ENCODE measurements at regions not wholly inside any gene's neighbourhood (a gene's known extent, or its start where the extent isn't known, plus 50 kb on each side); places are given as distances from the start of the nearest gene placed in this dataset.

DNA sequence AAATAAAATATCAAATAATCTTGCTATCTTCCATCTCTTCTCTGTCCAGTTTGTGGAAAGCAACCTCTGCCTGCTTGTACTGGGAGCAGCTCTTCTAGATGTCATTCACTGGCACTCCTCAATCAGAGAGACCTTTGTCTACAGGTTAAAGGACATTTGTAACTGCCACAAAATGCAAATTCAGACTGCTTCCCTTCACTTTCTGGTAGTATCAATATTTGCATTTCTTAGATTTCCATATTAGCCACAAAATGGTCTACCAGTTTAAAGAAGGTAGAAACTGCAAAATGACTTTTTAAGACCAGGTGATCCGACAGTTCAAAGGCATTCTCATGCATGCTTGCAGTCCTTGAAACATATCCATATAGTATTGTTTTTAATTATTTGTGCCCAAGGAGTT, 51.7 kb upstream of the RCN1 start:
- DNase-seq, result no peak

DNA sequence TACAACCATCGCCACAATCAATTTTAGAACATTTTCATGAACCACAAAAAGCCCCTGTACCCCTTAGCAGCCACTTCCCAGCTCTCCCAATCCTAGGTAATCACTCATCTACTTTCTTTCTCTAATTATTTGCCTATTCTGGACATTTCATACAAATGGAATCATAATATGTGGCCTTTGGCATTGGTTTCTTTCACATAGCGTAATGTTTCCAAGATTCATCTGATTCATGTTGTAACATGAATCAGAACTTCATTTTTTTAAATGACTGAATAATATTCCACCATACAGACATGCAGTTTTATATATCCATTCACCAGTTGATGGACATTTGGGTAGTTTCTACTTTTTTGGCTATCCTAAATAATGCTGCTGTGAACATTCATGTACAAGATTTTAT, 56.2 kb upstream of the RCN1 start:
- DNase-seq, result no peak

DNA sequence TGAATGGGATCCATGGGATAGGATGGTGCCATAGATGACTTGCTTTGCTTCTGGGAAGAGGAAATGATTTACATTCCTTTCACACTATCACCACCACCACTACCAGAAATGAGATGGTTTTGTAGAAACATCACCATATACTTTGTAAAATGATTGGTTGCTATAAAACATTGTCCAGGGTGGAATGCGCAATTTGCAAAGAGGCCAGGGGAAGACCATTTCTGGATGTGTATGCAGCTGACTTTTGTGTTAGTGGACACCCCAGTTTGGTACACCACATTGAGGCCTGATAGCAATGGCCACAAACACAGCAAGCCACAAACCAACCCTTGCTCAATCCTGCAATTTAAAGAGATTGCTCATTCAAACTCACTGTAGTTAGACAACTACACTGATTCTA, 56.7 kb upstream of the RCN1 start:
- no peak for DNase-seq

DNA sequence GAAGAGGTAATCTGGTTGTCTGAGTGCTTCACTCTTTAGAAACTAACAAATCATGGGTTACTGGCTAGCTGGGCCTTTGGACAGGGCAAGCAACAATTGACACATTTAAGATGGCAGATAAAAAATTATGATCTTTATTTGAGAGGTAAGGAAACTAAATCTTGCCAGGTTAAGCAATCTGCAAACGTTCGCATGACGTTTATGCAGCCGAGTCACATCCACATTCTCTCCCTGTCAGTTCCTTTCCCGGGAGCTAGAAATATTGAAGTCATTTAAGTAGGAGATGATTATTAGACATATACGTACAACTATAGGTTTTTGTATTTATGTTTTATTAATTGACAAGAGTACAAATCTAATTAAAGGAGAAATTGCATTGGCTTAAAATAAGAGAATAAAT, 57.4 kb upstream of the RCN1 start:
- DNase-seq, result no peak

DNA sequence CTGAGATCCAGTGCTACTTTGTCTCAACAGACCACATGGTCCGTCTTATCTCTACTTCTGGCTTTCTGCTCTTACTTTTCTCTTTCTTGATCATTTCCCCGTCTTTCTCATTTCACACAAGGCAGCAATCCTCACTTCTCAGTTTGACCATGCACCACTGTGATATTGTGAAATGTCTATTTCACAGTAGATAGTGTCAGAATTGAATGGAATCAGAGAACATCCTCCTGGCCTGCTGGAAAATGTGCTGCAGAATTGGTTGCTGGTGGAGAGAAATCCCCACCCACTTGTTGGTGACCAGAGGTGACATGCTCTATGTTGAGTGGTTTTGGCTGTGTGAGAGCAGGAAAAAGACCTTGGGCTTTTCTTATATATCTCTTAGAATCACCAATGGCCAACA, 57.8 kb upstream of the RCN1 start:
- no peak for DNase-seq

DNA sequence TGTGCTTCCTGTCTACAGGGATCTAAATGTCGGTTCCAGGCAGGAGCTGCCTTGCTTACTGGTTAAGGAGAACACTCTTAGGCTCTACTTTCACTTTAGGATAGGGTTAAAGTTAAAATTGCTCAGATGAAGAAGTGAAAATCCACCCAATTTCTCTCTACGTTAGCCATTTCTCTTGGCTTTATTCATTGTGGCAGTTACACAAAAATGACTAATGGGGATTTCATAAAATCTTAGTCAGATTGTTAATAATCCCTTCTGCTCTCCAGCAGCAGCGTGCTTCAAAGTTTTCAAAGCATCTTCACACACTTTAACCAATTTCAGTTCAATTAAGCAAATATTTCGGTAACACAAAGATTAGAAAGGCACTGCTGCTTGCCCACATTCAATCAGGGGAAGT, 58.4 kb upstream of the RCN1 start:
- DNase-seq, result no peak

DNA sequence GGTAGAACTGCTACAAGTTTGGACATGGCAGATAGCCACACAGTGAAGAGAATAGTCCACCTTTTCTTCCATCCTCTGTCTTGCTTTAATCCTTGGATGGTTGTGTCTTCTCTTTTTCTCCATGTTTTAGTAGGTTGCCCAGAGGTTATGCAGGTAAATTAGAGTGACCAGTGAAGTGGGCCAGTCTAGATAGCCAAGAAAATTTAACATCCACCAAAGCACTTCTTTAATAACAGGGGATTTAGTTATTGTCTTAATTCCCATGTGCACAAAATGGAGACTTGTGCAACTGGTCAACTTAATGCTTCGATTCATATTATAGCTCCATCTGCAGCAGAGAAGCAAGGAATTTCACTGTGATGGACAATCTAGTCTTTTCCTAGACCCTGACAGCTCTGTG, 58.8 kb upstream of the RCN1 start:
- DNase-seq, result no peak

DNA sequence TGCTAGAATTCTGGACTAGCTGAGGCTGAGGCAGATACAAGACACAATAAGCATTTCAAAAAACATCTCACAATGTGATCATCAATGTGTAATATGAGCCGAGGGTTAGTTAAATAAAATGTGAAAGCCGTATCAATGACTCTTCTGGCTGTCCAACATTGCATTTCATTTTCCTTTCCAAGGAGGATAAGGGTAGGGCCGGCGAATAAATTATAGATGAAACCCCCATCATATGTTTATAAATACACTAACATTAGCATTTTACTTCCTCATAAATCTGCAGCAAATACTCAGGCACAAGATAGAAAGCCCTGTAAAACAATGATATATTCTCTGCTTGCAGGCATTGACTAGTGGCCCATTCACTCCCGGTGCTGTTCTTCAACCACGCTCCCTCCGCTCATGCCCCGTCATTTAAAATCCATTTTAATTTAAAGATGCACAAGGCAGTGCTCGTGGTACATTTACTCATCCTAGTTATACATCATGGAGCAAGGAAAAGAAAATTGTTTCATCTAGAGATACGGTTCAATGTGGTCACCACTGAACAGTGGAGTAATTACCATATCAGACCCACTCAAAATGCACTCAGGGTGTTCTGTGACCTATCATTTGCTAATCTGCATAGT, 59.9 kb upstream of the RCN1 start:
- peak; percentile 31 for DNase-seq

DNA sequence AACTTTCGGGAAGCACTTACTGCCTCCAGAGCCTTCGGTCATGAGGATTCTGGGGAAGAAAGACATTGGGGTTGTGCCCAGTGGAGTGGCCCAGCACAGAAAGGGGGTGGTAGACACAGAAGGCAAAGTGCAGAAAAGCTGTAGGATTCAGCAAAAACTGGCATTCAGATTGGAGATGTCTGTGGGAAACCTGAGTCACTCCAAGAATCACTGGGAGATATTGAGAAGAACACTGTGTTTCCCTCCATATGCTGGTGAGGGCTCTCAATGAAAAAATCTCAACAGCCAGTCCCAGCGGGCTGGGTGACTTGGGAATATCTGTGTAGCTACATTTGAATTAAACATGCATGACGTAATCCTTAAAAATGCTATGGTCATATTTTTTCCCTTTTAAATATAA, 61.2 kb upstream of the RCN1 start:
- no peak for DNase-seq

DNA sequence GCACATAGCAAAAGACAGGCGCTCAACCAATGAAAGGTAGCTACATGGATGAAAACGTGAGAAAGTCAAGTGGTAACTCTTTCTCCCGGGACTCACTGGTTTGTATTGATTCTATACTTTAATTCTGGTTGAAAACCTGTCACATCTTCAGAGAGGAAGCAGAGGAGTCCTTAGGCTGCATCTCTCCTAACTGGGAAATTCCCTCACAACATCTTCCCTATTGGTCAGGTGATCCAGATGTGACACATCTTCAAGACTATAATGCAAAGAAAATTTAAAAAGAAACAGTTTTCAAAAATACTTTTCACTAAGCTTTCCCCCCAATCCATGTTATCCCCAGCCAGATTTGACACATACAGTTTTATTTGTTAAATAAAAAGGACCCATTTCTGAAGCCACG, 62.7 kb upstream of the RCN1 start:
- DNase-seq, result no peak

DNA sequence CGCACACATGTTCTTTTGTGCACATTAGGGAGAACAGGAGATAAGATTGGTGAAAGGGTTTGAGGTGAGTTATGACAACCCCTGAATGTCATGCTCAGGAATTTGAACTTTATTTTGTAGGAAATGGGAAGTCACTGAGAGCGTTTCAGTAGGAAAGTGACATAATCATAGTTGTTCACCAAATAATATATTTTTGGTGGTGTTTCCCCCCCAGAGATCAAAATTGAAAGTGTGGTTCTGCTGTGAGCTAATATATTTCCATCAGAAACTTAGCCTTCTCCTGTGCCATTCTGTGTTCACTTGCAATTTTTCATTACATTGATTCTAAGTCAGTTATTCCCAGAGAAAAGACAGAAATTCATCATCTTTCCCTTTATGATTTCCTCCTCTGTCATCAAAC, 64.1 kb upstream of the RCN1 start:
- DNase-seq, result no peak

DNA sequence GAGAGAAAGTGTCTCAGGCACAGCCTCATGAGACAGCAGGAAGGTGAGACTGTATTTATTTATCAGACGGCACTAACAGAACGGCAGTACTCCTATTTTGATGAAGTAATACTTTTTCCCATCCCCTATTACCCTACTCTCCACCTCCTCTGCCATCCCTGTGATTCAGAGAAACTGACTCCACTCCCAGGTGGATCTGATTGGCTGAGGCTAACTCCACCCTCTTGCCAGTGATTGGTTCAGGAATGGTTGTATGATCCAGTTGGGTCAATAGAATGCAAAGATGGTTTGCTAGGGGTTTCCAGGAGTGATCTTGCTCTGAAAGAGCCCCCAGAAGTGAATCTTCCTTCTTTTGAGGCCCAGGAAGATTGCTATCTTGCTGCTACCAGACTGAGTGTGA, 65.9 kb upstream of the RCN1 start:
- no peak for DNase-seq

DNA sequence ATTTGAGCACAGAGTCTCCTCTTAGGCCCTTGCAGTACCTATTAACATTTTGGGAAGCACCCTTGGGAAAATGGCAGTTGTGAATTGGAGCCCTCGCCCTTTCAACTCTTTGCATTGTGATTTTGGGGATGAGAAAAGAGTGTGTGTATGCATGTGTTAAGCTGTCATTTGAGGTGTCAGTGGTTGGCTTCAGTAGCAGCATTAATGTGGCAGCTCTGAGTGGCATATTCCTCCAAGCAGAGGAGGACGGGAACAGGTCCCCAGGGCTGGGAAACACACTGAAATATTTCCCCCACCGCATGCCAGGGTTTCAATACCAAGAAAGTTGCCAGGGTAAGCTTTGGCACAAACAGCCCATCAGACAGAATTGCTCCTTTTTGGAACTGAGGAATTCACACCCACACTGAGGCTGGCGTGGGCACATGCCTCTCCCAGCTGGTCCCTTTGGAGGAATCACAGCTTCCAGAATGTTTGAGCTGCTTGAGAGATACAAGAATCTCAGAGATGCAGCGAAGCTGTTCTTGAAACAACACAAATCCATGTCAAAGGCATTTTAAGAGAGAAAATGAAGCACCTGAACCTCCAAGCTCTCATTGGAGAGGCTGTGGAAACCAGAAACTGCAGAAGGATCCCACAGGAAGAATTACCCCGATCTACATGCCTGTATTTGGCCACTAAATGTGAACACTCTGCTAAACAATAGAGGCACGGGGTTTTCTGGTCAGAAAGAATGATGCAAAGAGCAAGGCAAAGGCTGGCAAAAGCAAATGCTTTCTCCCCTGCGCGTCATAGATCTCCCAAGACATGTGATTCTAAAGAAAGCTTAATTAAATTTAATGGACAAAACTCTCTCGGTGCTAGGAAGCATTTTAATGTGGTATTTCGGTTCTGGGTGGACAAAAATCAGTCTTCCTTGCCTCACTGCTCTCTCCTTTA, 67.2 kb upstream of the RCN1 start:
- DNase-seq, result no peak

DNA sequence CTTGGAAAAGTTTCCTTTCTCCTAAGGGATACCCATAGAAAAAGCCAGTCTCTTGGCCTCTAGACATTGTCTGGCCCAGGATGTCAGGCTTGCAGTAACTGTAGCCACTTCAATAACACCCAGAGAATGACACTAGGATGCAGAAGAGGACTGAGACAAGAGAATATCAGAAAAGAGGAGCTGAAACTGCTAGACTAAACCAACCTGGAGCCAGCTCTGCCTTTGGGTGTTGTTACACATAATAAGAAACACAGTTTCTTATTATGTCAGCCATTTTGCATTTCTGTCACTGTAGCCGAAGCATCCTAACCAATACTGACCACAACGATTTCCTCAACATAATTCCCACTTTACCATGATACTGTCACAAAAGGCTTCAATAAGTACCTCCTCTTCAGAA, 72.2 kb upstream of the RCN1 start:
- no peak for DNase-seq

DNA sequence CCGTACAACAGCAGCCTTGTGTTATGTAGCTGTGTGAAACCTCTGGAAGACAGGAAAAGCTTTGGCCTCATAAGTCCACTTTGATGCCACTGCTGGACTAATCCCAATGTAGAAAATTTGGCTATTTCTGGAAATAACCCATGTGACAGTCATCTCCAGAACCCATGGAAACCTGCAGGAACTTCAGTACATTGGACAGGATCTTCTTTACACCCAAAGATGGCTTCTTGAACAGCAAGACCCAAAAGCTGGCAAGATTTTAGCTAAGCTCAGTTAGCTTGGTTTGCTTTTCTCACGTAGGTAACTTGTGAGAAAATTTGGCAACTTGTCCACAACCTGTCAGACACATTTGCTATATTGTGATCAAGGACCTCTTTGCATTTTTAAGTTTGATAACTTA, 74.8 kb upstream of the RCN1 start:
- DNase-seq, result no peak

DNA sequence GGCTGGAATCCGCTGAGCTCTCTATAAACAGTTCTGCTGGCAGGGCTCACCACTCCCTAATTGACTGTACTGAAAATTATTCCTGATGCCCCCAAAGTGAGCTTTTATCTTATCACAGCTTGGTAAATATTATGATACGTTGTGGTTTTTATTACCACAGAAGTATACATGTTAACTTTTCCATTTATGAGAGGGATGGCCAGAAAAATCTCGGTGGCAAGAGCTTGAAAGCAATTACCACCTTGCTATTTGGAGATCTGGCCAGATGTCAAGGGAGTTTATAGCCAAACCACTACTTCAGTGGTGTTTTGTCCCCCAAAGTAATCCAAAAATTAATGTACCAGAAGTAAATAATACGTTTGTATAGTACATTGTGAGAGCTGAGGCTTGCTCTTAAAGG, 75.4 kb upstream of the RCN1 start:
- DNase-seq, result peak; percentile 45

DNA sequence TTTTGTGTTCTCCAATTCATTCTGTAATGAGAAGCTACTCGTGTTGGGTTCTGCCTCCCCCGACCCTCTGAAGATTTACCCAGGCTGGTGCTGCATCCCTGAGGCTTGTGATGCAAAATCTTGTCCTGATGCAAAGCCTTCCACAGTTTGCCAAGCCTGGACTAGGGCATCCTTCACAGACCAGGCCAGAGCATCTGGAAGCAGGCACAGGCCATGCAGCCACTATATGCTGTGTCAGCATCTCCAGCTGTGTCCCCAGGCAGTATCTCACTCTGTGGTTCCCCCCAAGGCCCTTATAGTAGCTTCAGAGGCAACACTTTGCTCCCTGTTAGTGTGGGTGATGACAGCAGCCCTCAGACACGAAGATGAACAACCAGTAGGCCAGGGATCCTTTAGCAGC, 77.3 kb upstream of the RCN1 start:
- DNase-seq, result no peak

DNA sequence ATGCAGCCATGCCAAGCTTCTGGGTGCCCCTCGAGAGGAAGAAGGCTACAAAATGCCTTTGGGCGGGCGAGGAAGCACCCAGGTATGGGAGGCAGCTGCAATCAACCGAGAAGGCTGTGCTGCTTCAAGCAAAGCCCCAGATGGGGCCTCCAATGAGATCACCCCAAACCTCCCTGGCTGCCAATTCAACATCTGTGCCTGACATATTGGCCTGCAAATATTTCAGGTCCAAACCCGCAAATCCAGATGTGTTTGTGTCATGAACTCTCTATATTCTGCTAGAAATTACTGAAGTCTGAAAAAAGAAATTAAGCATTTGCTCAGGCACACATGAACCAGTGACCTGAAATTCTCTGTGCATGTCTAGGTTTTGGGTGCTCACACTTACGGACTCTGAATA, 78.8 kb upstream of the RCN1 start:
- DNase-seq, result no peak

DNA sequence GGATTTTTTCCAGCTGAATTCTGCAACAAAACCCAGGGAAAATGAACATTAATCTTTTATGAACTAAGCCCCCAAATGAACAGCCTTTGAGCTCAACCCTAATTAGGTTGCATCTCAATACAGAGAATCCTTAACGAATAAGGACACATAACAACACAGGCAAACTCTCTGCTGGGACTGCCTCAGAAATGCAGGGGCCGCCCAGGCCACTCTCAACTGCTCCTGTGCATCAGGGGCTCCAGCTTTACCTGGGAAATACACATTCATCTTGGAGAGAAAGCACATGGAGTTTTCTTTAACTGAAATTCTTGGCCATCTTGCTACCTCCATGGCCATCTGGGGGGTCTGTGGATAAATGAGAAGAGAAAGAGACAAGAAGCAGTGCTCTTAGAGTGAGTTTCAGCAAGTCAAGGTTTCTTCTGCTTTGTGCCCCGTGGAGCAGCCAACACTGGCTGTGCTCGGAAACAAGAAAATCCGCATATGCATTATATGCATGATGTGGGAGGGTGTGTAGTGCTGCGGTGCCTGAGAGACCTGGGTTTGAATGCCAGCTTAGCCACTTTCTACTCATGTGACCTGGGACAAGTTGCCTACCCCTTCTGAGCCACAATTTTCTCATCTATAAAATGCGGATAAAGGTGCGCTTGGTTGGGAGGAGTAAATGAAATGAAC, 81.9 kb upstream of the RCN1 start:
- DNase-seq, result no peak

DNA sequence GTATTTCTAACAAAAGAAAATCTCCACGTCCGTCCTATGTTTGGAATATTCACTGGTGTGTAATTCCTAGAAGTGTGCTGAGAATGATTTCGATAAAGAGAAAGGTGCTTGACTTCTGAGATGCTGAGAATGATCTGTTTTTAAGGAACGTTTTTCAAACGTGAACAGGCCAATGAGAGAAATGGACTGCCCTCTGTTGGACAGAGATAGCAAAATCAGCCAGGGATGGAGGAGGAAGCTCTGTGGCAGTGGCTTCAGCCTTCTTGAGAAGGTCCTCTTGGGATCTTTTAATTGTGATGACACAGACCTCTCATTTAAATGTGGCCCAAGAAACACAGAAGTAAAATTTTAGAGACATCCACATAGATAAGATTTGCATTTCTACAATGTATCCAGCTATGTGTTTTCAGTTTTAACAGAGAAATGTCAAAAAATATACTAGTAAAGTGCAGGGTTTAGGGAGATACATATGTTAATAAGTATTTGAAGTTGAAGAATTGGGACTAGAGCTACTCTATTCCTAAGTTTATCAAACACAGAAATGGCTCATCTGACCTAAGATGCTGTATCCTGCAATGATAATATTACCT, 84.0 kb upstream of the RCN1 start:
- DNase-seq, result peak; percentile 81

DNA sequence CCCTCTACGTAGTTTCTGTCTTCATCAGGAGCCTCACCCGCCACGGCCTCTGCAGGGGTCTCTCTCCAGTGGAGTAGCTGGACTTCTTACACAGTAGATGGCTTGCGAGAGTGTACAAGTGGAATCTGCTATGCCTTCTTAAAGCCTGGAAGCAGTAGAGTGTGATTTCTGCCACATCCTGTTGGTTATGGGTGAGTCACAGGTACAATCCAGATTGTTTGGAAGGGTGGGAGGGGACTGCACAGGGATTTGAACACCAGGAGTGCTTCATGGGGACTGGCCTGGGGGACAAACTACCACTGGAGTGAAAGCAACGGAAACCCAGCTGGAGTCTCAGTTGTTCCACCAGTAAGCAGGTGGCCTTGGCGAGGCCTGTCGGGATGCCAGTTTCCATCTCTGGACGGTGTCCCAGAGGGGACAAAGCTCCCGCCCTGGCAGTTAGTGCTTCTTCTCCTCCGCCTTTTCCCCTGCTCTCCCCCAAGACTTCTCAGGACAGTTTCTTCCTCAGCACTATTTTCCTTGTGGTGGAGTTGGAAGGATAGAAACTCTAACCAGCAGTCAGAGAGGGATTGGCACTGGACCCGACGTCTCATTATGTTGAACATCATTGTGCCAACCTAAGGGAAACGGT, 85.0 kb upstream of the RCN1 start:
- DNase-seq, result peak; percentile 26

DNA sequence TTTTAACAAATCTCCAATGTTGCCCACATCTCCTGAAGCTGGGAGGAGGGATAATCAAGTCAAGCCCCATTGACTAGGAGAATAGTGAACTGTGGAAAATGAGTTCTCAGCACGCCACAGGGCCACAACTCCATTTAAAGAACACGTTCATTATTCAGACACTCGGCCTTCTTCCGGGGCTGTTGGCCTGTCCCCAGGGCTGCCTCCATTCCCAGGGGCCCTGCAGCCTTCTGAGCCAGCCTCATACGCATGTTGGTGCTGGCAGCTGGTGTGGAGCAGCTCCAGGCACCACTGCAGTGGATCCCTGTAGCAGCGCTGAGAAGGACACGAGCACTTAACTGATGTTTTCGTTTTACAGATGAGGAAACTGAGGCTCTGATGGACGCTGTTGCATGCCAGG, 87.5 kb upstream of the RCN1 start:
- DNase-seq, result no peak

DNA sequence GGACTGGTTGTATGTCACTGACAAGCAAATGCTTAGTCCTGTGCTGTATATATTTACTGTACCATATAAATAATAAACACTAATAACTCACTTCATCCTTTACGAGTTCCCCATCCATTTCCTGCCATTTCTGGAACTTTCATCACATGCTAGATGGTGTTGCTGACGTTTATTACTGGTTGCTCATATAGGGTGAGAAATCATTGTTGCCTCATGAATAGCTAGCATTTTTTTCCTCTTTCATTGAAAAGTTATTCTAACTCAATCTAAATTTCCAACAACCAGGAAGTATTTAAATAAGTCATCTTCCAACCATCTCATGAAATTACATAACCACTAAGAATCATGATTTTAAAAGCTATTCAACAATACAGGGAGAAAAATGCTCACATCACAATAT, 88.6 kb upstream of the RCN1 start:
- DNase-seq, result no peak

All from NCI-H69 (cell line).